ENCODE measurements at regions not wholly inside any gene's neighbourhood (a gene's known extent, or its start where the extent isn't known, plus 50 kb on each side); places are given as distances from the start of the nearest gene placed in this dataset.

GRCh38 chr21:27674041-27674615, 707.2 kb upstream of the ADAMTS5 start:
- ATAC-seq = no peak

- ATAC-seq = no peak
Measured at GRCh38 chr21:27673581-27673980, 706.7 kb upstream of the ADAMTS5 start.

GRCh38 chr21:27671207-27671606, 704.3 kb upstream of the ADAMTS5 start:
- ATAC-seq = no peak

- no peak for ATAC-seq
Measured at GRCh38 chr21:27653481-27653880, 686.6 kb upstream of the ADAMTS5 start.

- ATAC-seq = no peak
Measured at GRCh38 chr21:27649762-27650161, 682.9 kb upstream of the ADAMTS5 start.

GRCh38 chr21:27649323-27649722, 682.4 kb upstream of the ADAMTS5 start:
- ATAC-seq = peak; percentile 69

GRCh38 chr21:27648560-27648959, 681.7 kb upstream of the ADAMTS5 start:
- ATAC-seq = no peak

- no peak for ATAC-seq
Measured at GRCh38 chr21:27647921-27648320, 681.0 kb upstream of the ADAMTS5 start.

- no peak for ATAC-seq
Measured at GRCh38 chr21:27647401-27647800, 680.5 kb upstream of the ADAMTS5 start.

- ATAC-seq = no peak
Measured at GRCh38 chr21:27646691-27647090, 679.8 kb upstream of the ADAMTS5 start.

GRCh38 chr21:27646056-27646455, 679.2 kb upstream of the ADAMTS5 start:
- ATAC-seq = no peak

- ATAC-seq = peak; percentile 90
Measured at GRCh38 chr21:27645285-27645684, 678.4 kb upstream of the ADAMTS5 start.

GRCh38 chr21:27643326-27643725, 676.4 kb upstream of the ADAMTS5 start:
- ATAC-seq = no peak

- ATAC-seq = no peak
Measured at GRCh38 chr21:27639286-27639685, 672.4 kb upstream of the ADAMTS5 start.

GRCh38 chr21:27636656-27637055, 669.8 kb upstream of the ADAMTS5 start:
- ATAC-seq = peak; percentile 74

GRCh38 chr21:27633631-27634030, 666.7 kb upstream of the ADAMTS5 start:
- no peak for ATAC-seq

- no peak for ATAC-seq
Measured at GRCh38 chr21:27631471-27631870, 664.6 kb upstream of the ADAMTS5 start.

GRCh38 chr21:27622631-27623030, 655.7 kb upstream of the ADAMTS5 start:
- ATAC-seq = no peak

GRCh38 chr21:27614231-27614630, 647.3 kb upstream of the ADAMTS5 start:
- ATAC-seq = no peak

- ATAC-seq = no peak
Measured at GRCh38 chr21:27606422-27606821, 639.5 kb upstream of the ADAMTS5 start.

- ATAC-seq = no peak
Measured at GRCh38 chr21:27596196-27596595, 629.3 kb upstream of the ADAMTS5 start.

GRCh38 chr21:27595716-27596115, 628.8 kb upstream of the ADAMTS5 start:
- ATAC-seq = no peak

- no peak for ATAC-seq
Measured at GRCh38 chr21:27590271-27590670, 623.4 kb upstream of the ADAMTS5 start.

- no peak for ATAC-seq
Measured at GRCh38 chr21:27589781-27590180, 622.9 kb upstream of the ADAMTS5 start.

GRCh38 chr21:27586986-27587385, 620.1 kb upstream of the ADAMTS5 start:
- no peak for ATAC-seq

Measured in esophagus mucosa (tissue), 1 donor.